Stimulated activated CD8-positive, alpha-beta memory T cell treated with anti-CD3 and anti-CD28 coated beads, Interleukin-7, amount 100 ng/mL, for 48 hours (primary cell): ENCODE measurements at regions not wholly inside any gene's neighbourhood (a gene's known extent, or its start where the extent isn't known, plus 50 kb on each side); places are given as distances from the start of the nearest gene placed in this dataset.

ENCODE experiments used
- DNase-seq, 2 donors: peaks; one replicate each; pipeline ENCODE4 v3.0.0-alpha.2; 2020; ENCODE audit warnings: low read depth in 1 of 2; ENCODE audit errors: extremely low read depth in 1 of 2

- no peak for DNase-seq
These were observed 59.5 kb downstream of the PTGS2 start for GRCh38 chr1:186620566-186621350.

GRCh38 chr1:186618401-186619170 is 61.6 kb downstream of the PTGS2 start:
- DNase-seq = peak in 1 of 2 donors; percentile 45

- DNase-seq = no peak
These were observed 62.3 kb downstream of the PTGS2 start for GRCh38 chr1:186617926-186618325.

GRCh38 chr1:186616511-186616910 is 63.7 kb downstream of the PTGS2 start:
- no peak for DNase-seq

- no peak for DNase-seq
These were observed 64.9 kb downstream of the PTGS2 start for GRCh38 chr1:186615332-186615731.

GRCh38 chr1:186611156-186611555 is 69.1 kb downstream of the PTGS2 start:
- no peak for DNase-seq

- DNase-seq = no peak
These were observed 71.0 kb downstream of the PTGS2 start for GRCh38 chr1:186609183-186609582.

- DNase-seq = no peak
These were observed 74.4 kb downstream of the PTGS2 start for GRCh38 chr1:186605762-186606350.

- no peak for DNase-seq
These were observed 84.3 kb downstream of the PTGS2 start for GRCh38 chr1:186595969-186596368.

GRCh38 chr1:186578325-186579016 is 101.8 kb downstream of the PTGS2 start:
- no peak for DNase-seq

GRCh38 chr1:186577633-186578032 is 102.6 kb downstream of the PTGS2 start:
- DNase-seq = no peak

GRCh38 chr1:186577216-186577615 is 103.0 kb downstream of the PTGS2 start:
- no peak for DNase-seq

GRCh38 chr1:186575348-186575747 is 104.9 kb downstream of the PTGS2 start:
- no peak for DNase-seq

- no peak for DNase-seq
These were observed 105.3 kb downstream of the PTGS2 start for GRCh38 chr1:186574926-186575325.

- DNase-seq = no peak
These were observed 107.7 kb downstream of the PTGS2 start for GRCh38 chr1:186572509-186572908.

- no peak for DNase-seq
These were observed 108.5 kb downstream of the PTGS2 start for GRCh38 chr1:186571771-186572170.

- DNase-seq = no peak
These were observed 108.9 kb upstream of the PDC start for GRCh38 chr1:186569856-186570255.

- DNase-seq = no peak
These were observed 107.3 kb upstream of the PDC start for GRCh38 chr1:186568221-186568620.

- no peak for DNase-seq
These were observed 105.4 kb upstream of the PDC start for GRCh38 chr1:186566140-186566855.

GRCh38 chr1:186564582-186564981 is 103.7 kb upstream of the PDC start:
- DNase-seq = no peak
